DMS153 treated with DMSO at 0.1 percent for 48 hours (cell line): ENCODE measurements at regions not wholly inside any gene's neighbourhood (a gene's known extent, or its start where the extent isn't known, plus 50 kb on each side); places are given as distances from the start of the nearest gene placed in this dataset.
"Not testable (repeated sequence)": the region's sequence is repeated elsewhere in the genome, so short reads cannot be mapped to it uniquely, and the experiment has no call there.

Source experiments
- DNase-seq: peaks from one replicate; lab custom pipeline; 2025; ENCODE audit not compliant: unreplicated experiment; lab: John Stamatoyannopoulos, UW

GRCh38 chr14:105894978-105895881, 368.8 kb downstream of the TMEM121 start:
- no peak for DNase-seq

- not testable (repeated sequence) for DNase-seq
Measured at GRCh38 chr14:105896206-105896605, 369.8 kb downstream of the TMEM121 start.

- DNase-seq: not testable (repeated sequence)
Measured at GRCh38 chr14:105896961-105897724, 370.8 kb downstream of the TMEM121 start.

GRCh38 chr14:105897725-105898113, 371.3 kb downstream of the TMEM121 start:
- no peak for DNase-seq

- no peak for DNase-seq
Measured at GRCh38 chr14:105898482-105899010, 372.2 kb downstream of the TMEM121 start.

- no peak for DNase-seq
Measured at GRCh38 chr14:105899071-105899641, 372.8 kb downstream of the TMEM121 start.

- no peak for DNase-seq
Measured at GRCh38 chr14:105899657-105900397, 373.4 kb downstream of the TMEM121 start.

- DNase-seq: no peak
Measured at GRCh38 chr14:105900398-105901160, 374.2 kb downstream of the TMEM121 start.

GRCh38 chr14:105901226-105901625, 374.8 kb downstream of the TMEM121 start:
- no peak for DNase-seq

- DNase-seq: no peak
Measured at GRCh38 chr14:105902131-105902898, 375.9 kb downstream of the TMEM121 start.

- not testable (repeated sequence) for DNase-seq
Measured at GRCh38 chr14:105902899-105903165, 376.4 kb downstream of the TMEM121 start.

GRCh38 chr14:105903971-105904370, 377.6 kb downstream of the TMEM121 start:
- no peak for DNase-seq

GRCh38 chr14:105904379-105904778, 378.0 kb downstream of the TMEM121 start:
- DNase-seq: no peak

GRCh38 chr14:105905456-105905855, 379.1 kb downstream of the TMEM121 start:
- no peak for DNase-seq

- no peak for DNase-seq
Measured at GRCh38 chr14:105907276-105907675, 380.9 kb downstream of the TMEM121 start.

GRCh38 chr14:105908006-105908405, 381.6 kb downstream of the TMEM121 start:
- DNase-seq: no peak

GRCh38 chr14:105908481-105908911, 382.1 kb downstream of the TMEM121 start:
- DNase-seq: no peak

- no peak for DNase-seq
Measured at GRCh38 chr14:105909046-105909827, 382.9 kb downstream of the TMEM121 start.

- not testable (repeated sequence) for DNase-seq
Measured at GRCh38 chr14:105909828-105910120, 383.4 kb downstream of the TMEM121 start.
